ENCODE measurements at regions not wholly inside any gene's neighbourhood (a gene's known extent, or its start where the extent isn't known, plus 50 kb on each side); places are given as distances from the start of the nearest gene placed in this dataset.

GRCh38 chr1:5464366-5464765 lies 527.9 kb downstream of the NPHP4 start:
- H3K79me2 ChIP-seq (ENCODE audit: low read length): no peaks in the 10 kb centered on the region
- intact Hi-C loops (cut with micrococcal nuclease): no loop called here
- H3K9ac ChIP-seq (ENCODE audit: low read length): no peak overlapping the region
- no TSS peak for BruUV-seq (replicated peaks)
- no peak for TF ChIP-seq CTCF (conservative IDR thresholded peaks at IDR 0.05; ENCODE audit: low read depth, low read length)
- no peak for ATAC-seq
- no peaks in the 10 kb centered on the region for H3K36me3 ChIP-seq (ENCODE audit: low read depth, low read length)
- H3K27ac ChIP-seq (ENCODE audit: low read length): no peak overlapping the region
- H3K4me1 ChIP-seq (ENCODE audit: insufficient read depth, low read length): no peaks in the 10 kb centered on the region
- no peak overlapping the region for H3K4me2 ChIP-seq (ENCODE audit: low read length)
- no peaks in the 10 kb centered on the region for H4K20me1 ChIP-seq (ENCODE audit: low read length)
- ChIA-PET POLR2A (ENCODE audit: unreplicated experiment) (no interaction called here), CTCF (no interaction called here)
- DNase-seq: no peak
- no peaks in the 10 kb centered on the region for H3F3A ChIP-seq (ENCODE audit: low read length, unreplicated experiment)
- H3K9me3 ChIP-seq (ENCODE audit: low read length): no peaks in the 10 kb centered on the region
- H3K4me3 ChIP-seq (ENCODE audit: low read length): no peak overlapping the region
- H3K9me2 ChIP-seq (replicated peaks; ENCODE audit: low read length): no peaks in the 10 kb centered on the region
- H2AFZ ChIP-seq (ENCODE audit: low read length): no peak overlapping the region
- peaks cover 19% of the 10 kb centered on the region; the same call in 1 of the 2 replicates for H3K27me3 ChIP-seq (ENCODE audit: low read length)

GRCh38 chr1:5460974-5461373 lies 531.3 kb downstream of the NPHP4 start:
- TF ChIP-seq CTCF (conservative IDR thresholded peaks at IDR 0.05; ENCODE audit: low read depth, low read length) (no peak), EZH2phosphoT487 (IDR thresholded peaks at IDR 0.05; ENCODE audit: borderline replicate concordance, low read length) (no peak), EZH2 (IDR thresholded peaks at IDR 0.05; ENCODE audit: low read length, unreplicated experiment) (no peak)
- H3K36me3 ChIP-seq (ENCODE audit: low read depth, low read length): no peaks in the 10 kb centered on the region
- intact Hi-C loops (cut with micrococcal nuclease): no loop called here
- no peak overlapping the region for H3K4me2 ChIP-seq (ENCODE audit: low read length)
- H3K79me2 ChIP-seq (ENCODE audit: low read length): no peaks in the 10 kb centered on the region
- no peak overlapping the region for H3K27ac ChIP-seq (ENCODE audit: low read length)
- H2AFZ ChIP-seq (ENCODE audit: low read length): no peak overlapping the region
- no peak for DNase-seq
- H3K9me2 ChIP-seq (replicated peaks; ENCODE audit: low read length): no peaks in the 10 kb centered on the region
- ChIA-PET CTCF (no interaction called here), POLR2A (ENCODE audit: unreplicated experiment) (no interaction called here)
- H3K4me3 ChIP-seq (ENCODE audit: low read length): no peak overlapping the region
- no peaks in the 10 kb centered on the region for H3K9me3 ChIP-seq (ENCODE audit: low read length)
- H3K4me1 ChIP-seq (ENCODE audit: insufficient read depth, low read length): no peaks in the 10 kb centered on the region
- no peaks in the 10 kb centered on the region for H3F3A ChIP-seq (ENCODE audit: low read length, unreplicated experiment)
- no peak overlapping the region for H3K9ac ChIP-seq (ENCODE audit: low read length)
- H4K20me1 ChIP-seq (ENCODE audit: low read length): no peaks in the 10 kb centered on the region
- no peak for ATAC-seq
- BruUV-seq (replicated peaks): no TSS peak
- H3K27me3 ChIP-seq (ENCODE audit: low read length): peaks cover 27% of the 10 kb centered on the region; the same call in 1 of the 2 replicates

- H3K79me2 ChIP-seq (ENCODE audit: low read length): no peaks in the 10 kb centered on the region
- intact Hi-C loops (cut with micrococcal nuclease): no loop called here
- ATAC-seq (no peak), DNase-seq (no peak)
- H3K27me3 ChIP-seq (ENCODE audit: low read length): peaks cover 35% of the 10 kb centered on the region
- no peaks in the 10 kb centered on the region for H4K20me1 ChIP-seq (ENCODE audit: low read length)
- H2AFZ ChIP-seq (ENCODE audit: low read length): no peak overlapping the region
- no peaks in the 10 kb centered on the region for H3K36me3 ChIP-seq (ENCODE audit: low read depth, low read length)
- no peak overlapping the region for H3K27ac ChIP-seq (ENCODE audit: low read length)
- no peak overlapping the region for H3K9ac ChIP-seq (ENCODE audit: low read length)
- ChIA-PET CTCF (no interaction called here), POLR2A (ENCODE audit: unreplicated experiment) (no interaction called here)
- H3F3A ChIP-seq (ENCODE audit: low read length, unreplicated experiment): no peaks in the 10 kb centered on the region
- H3K4me3 ChIP-seq (ENCODE audit: low read length): no peak overlapping the region
- TF ChIP-seq EZH2 (IDR thresholded peaks at IDR 0.05; ENCODE audit: low read length, unreplicated experiment) (no peak), EZH2phosphoT487 (IDR thresholded peaks at IDR 0.05; ENCODE audit: borderline replicate concordance, low read length) (no peak), CTCF (conservative IDR thresholded peaks at IDR 0.05; ENCODE audit: low read depth, low read length) (no peak)
- H3K4me1 ChIP-seq (ENCODE audit: insufficient read depth, low read length): no peaks in the 10 kb centered on the region
- no peaks in the 10 kb centered on the region for H3K9me3 ChIP-seq (ENCODE audit: low read length)
- BruUV-seq (replicated peaks): no TSS peak
- H3K4me2 ChIP-seq (ENCODE audit: low read length): no peak overlapping the region
- H3K9me2 ChIP-seq (replicated peaks; ENCODE audit: low read length): no peaks in the 10 kb centered on the region
Measured at GRCh38 chr1:5459839-5460610, 532.2 kb downstream of the NPHP4 start.
